Mesenchymal stem cell (in vitro differentiated cells and primary cell): ENCODE measurements at regions not wholly inside any gene's neighbourhood (a gene's known extent, or its start where the extent isn't known, plus 50 kb on each side); places are given as distances from the start of the nearest gene placed in this dataset.

Experiments
- DNase-seq: peaks from one replicate; pipeline ENCODE4 v3.0.0-alpha.2; 2013
- H2AFZ ChIP-seq: one replicate; pipeline ENCODE4 v1.6.1; 2013; ENCODE audit warnings: low read depth, mild to moderate bottlenecking, control low read depth, inconsistent platforms, low read length, moderate library complexity
- H2AK5ac ChIP-seq: 2 replicates; pipeline ENCODE4 v1.6.1; 2013; ENCODE audit warnings: low read length, moderate library complexity, mild to moderate bottlenecking, inconsistent platforms; ENCODE audit not compliant: severe bottlenecking
- H2BK120ac ChIP-seq: one replicate; pipeline ENCODE4 v1.6.1; 2013; ENCODE audit warnings: low read depth, mild to moderate bottlenecking, inconsistent platforms, low read length, moderate library complexity
- H2BK12ac ChIP-seq, 2 experiments: one replicate each; pipeline ENCODE4 v1.6.1; 2013; ENCODE audit warnings: inconsistent platforms in 2 of 2, low read length in 2 of 2, mild to moderate bottlenecking in 2 of 2, moderate library complexity in 2 of 2, control low read depth in 1 of 2
- H2BK15ac ChIP-seq: one replicate; pipeline ENCODE4 v1.6.1; 2013; ENCODE audit warnings: mild to moderate bottlenecking, low read depth, inconsistent platforms; ENCODE audit not compliant: poor library complexity, severe bottlenecking
- H2BK5ac ChIP-seq: 2 replicates; pipeline ENCODE4 v1.6.1; 2013; ENCODE audit warnings: low read depth, mild to moderate bottlenecking, low read length, control low read depth, inconsistent platforms; ENCODE audit not compliant: poor library complexity, severe bottlenecking
- H3K14ac ChIP-seq, 2 experiments: one replicate each; pipeline ENCODE4 v1.6.1; 2013; ENCODE audit warnings: inconsistent platforms in 2 of 2, low read length in 2 of 2, control low read depth in 1 of 2, mild to moderate bottlenecking in 1 of 2, moderate library complexity in 1 of 2
- H3K18ac ChIP-seq, 2 experiments: one replicate each; pipeline ENCODE4 v1.6.1; 2013; ENCODE audit warnings: inconsistent platforms in 2 of 2, low read length in 2 of 2, control low read depth in 1 of 2, low read depth in 1 of 2, mild to moderate bottlenecking in 1 of 2
- H3K23ac ChIP-seq, 2 experiments: one replicate each; pipeline ENCODE4 v1.6.1; 2013; ENCODE audit warnings: inconsistent platforms in 2 of 2, low read length in 2 of 2, mild to moderate bottlenecking in 2 of 2, moderate library complexity in 2 of 2, control low read depth in 1 of 2
- H3K27ac ChIP-seq: 2 replicates; pipeline ENCODE4 v1.5.1; 2013; ENCODE audit warnings: mild to moderate bottlenecking, moderate library complexity, low read length, control low read depth, inconsistent platforms; ENCODE audit not compliant: poor library complexity, severe bottlenecking
- H3K27me3 ChIP-seq, 2 experiments: 2 replicates each; pipeline versions ENCODE4 v1.6.1 to v1.7.0; 2013; ENCODE audit warnings: low read length in 2 of 2, mild to moderate bottlenecking in 2 of 2, moderate library complexity in 2 of 2, control low read depth in 1 of 2, inconsistent platforms in 1 of 2; ENCODE audit not compliant: control insufficient read depth in 1 of 2, insufficient read depth in 1 of 2
- H3K36me3 ChIP-seq, 2 experiments: 2 replicates each; pipeline versions ENCODE4 v1.6.1 to v1.7.0; 2013; ENCODE audit warnings: low read length in 2 of 2, control low read depth in 1 of 2, inconsistent platforms in 1 of 2, low read depth in 1 of 2, mild to moderate bottlenecking in 1 of 2; ENCODE audit not compliant: insufficient read depth in 2 of 2, control insufficient read depth in 1 of 2
- H3K4ac ChIP-seq, 2 experiments: one replicate each; pipeline ENCODE4 v1.6.1; 2013; ENCODE audit warnings: inconsistent platforms in 2 of 2, low read length in 2 of 2, mild to moderate bottlenecking in 2 of 2, moderate library complexity in 2 of 2, control low read depth in 1 of 2, low read depth in 1 of 2
- H3K4me1 ChIP-seq: 2 replicates; pipeline ENCODE4 v1.6.1; 2013; ENCODE audit warnings: low read depth, low read length, control low read depth; ENCODE audit not compliant: control insufficient read depth, insufficient read depth
- H3K4me2 ChIP-seq: 2 replicates; pipeline ENCODE4 v1.6.1; 2013; ENCODE audit warnings: low read length, mild to moderate bottlenecking, inconsistent platforms; ENCODE audit not compliant: poor library complexity, severe bottlenecking
- H3K4me3 ChIP-seq, 2 experiments: 2 replicates each; pipeline versions ENCODE4 v1.5.1 to v1.7.0; 2013; ENCODE audit warnings: low read length in 2 of 2, mild to moderate bottlenecking in 2 of 2, control low read depth in 1 of 2, low read depth in 1 of 2; ENCODE audit not compliant: insufficient read depth in 1 of 2
- H3K79me1 ChIP-seq: replicated peaks from 2 replicates; pipeline ENCODE4 v1.6.1; 2013; ENCODE audit warnings: mild to moderate bottlenecking, control low read depth, low read length, inconsistent platforms; ENCODE audit not compliant: poor library complexity, severe bottlenecking
- H3K9ac ChIP-seq: 2 replicates; pipeline ENCODE4 v1.7.0; 2013; ENCODE audit warnings: mild to moderate bottlenecking, low read length, moderate library complexity
- H3K9me3 ChIP-seq: 2 replicates; pipeline ENCODE4 v1.7.0; 2013; ENCODE audit warnings: mild to moderate bottlenecking, low read length; ENCODE audit not compliant: control insufficient read depth
- H4K8ac ChIP-seq: one replicate; pipeline ENCODE4 v1.6.1; 2013; ENCODE audit warnings: inconsistent platforms, mild to moderate bottlenecking, low read length, moderate library complexity
- H4K91ac ChIP-seq: one replicate; pipeline ENCODE4 v1.6.1; 2013; ENCODE audit warnings: mild to moderate bottlenecking, low read length, inconsistent platforms
- WGBS: methylation state at CpG from one replicate; pipeline ENCODE4 v1.1.7; 2013; ENCODE audit warnings: mixed read lengths; 5-methylcytosine and 5-hydroxymethylcytosine counted together

- Histone ChIP-seq H2AFZ (no peak overlapping the region), H3K18ac (no peak overlapping the region), H4K8ac (no peak overlapping the region), H3K4me2 (no peak overlapping the region), H4K91ac (no peak overlapping the region), H3K36me3 (no peaks in the 10 kb centered on the region), H3K4me1 (no peaks in the 10 kb centered on the region), H3K79me1 (no peaks in the 10 kb centered on the region), H3K9me3 (no peaks in the 10 kb centered on the region), H2BK5ac (no peak overlapping the region), H3K4me3 (no peak overlapping the region), H2BK12ac (no peak overlapping the region), H2BK15ac (no peak overlapping the region), H3K14ac (no peak overlapping the region), H2AK5ac (no peak overlapping the region), H3K27ac (no peak overlapping the region), H3K9ac (peak overlapping the region; percentile 85), H3K4ac (no peak overlapping the region), H3K23ac (no peak overlapping the region), H2BK120ac (no peak overlapping the region), H3K27me3 (peaks cover 0 to 14% of the 10 kb centered on the region in 2 experiments)
- no peak for DNase-seq
- 88% methylated on average over 5 of the region's 7 CpGs for WGBS
Observed at GRCh38 chr13:31433746-31434145, 234.0 kb downstream of the B3GLCT start.

GRCh38 chr13:31434613-31435012 lies 234.8 kb downstream of the B3GLCT start:
- Histone ChIP-seq H3K27me3 (peaks cover 0 to 14% of the 10 kb centered on the region in 2 experiments), H2AFZ (no peak overlapping the region), H2BK120ac (no peak overlapping the region), H3K36me3 (no peaks in the 10 kb centered on the region), H3K4me1 (no peaks in the 10 kb centered on the region), H3K4me2 (no peak overlapping the region), H3K4ac (no peak overlapping the region), H3K9me3 (no peaks in the 10 kb centered on the region), H3K79me1 (no peaks in the 10 kb centered on the region), H2BK15ac (no peak overlapping the region), H3K23ac (peak overlapping the region in 1 of 2 experiments; percentile 40), H3K27ac (no peak overlapping the region), H2BK5ac (no peak overlapping the region), H3K18ac (no peak overlapping the region), H4K91ac (no peak overlapping the region), H3K9ac (no peak overlapping the region), H3K4me3 (no peak overlapping the region), H2AK5ac (no peak overlapping the region), H3K14ac (no peak overlapping the region), H2BK12ac (no peak overlapping the region), H4K8ac (no peak overlapping the region)
- WGBS, result 92% methylated on average over 7 of the region's 8 CpGs
- no peak for DNase-seq

DNA sequence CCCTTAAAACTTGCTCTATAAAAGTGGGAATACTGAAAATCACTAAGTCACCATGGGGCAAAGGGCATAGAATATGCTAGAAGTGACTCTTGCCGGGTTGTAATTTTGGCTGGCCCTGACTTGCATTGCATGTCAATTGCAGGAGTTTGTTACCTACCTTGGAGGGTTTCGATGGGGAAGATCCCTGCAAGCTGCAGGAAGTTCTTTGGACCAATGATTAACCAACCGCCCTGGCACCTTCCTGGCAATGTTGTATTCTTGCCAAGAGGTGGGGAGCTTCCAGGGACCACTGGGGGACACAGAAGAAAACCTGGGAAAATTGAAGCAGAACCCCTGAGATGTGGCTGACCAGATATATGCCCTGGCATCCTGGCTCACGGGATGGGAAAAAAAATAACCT lies 235.8 kb downstream of the B3GLCT start:
- no peak for DNase-seq
- no peak overlapping the region for H3K14ac ChIP-seq
- no peak overlapping the region for H4K91ac ChIP-seq
- no peak overlapping the region for H4K8ac ChIP-seq
- no peaks in the 10 kb centered on the region for H3K36me3 ChIP-seq
- no peak overlapping the region for H2BK5ac ChIP-seq
- H3K27me3 ChIP-seq, result peaks cover 0 to 14% of the 10 kb centered on the region in 2 experiments
- H3K4me2 ChIP-seq, result no peak overlapping the region
- no peak overlapping the region for H2BK120ac ChIP-seq
- 86% methylated on average over 4 of the region's 4 CpGs for WGBS
- no peak overlapping the region for H3K4ac ChIP-seq
- H3K4me3 ChIP-seq, result no peak overlapping the region
- H2BK12ac ChIP-seq, result no peak overlapping the region
- no peaks in the 10 kb centered on the region for H3K79me1 ChIP-seq
- no peak overlapping the region for H2AK5ac ChIP-seq
- no peak overlapping the region for H2BK15ac ChIP-seq
- no peak overlapping the region for H2AFZ ChIP-seq
- H3K23ac ChIP-seq, result no peak overlapping the region
- H3K4me1 ChIP-seq, result no peaks in the 10 kb centered on the region
- H3K27ac ChIP-seq, result no peak overlapping the region
- H3K9ac ChIP-seq, result no peak overlapping the region
- H3K18ac ChIP-seq, result no peak overlapping the region
- no peaks in the 10 kb centered on the region for H3K9me3 ChIP-seq

GRCh38 chr13:31436478-31436877 lies 236.7 kb downstream of the B3GLCT start:
- no peaks in the 10 kb centered on the region for H3K4me1 ChIP-seq
- H2AFZ ChIP-seq, result no peak overlapping the region
- no peak overlapping the region for H2AK5ac ChIP-seq
- H2BK12ac ChIP-seq, result no peak overlapping the region
- H3K9ac ChIP-seq, result no peak overlapping the region
- no peak overlapping the region for H3K14ac ChIP-seq
- no peak overlapping the region for H2BK120ac ChIP-seq
- no peak overlapping the region for H3K4ac ChIP-seq
- H3K27me3 ChIP-seq, result peaks cover 0 to 10% of the 10 kb centered on the region in 2 experiments
- H4K8ac ChIP-seq, result no peak overlapping the region
- no peak overlapping the region for H3K23ac ChIP-seq
- WGBS, result 25% methylated on average over 5 of the region's 5 CpGs
- H2BK15ac ChIP-seq, result no peak overlapping the region
- H3K79me1 ChIP-seq, result no peaks in the 10 kb centered on the region
- H3K27ac ChIP-seq, result no peak overlapping the region
- no peaks in the 10 kb centered on the region for H3K9me3 ChIP-seq
- no peak overlapping the region for H2BK5ac ChIP-seq
- H3K18ac ChIP-seq, result no peak overlapping the region
- no peak overlapping the region for H3K4me3 ChIP-seq
- no peak overlapping the region for H3K4me2 ChIP-seq
- DNase-seq, result peak; percentile 12
- no peak overlapping the region for H4K91ac ChIP-seq
- no peaks in the 10 kb centered on the region for H3K36me3 ChIP-seq
